K562 (cell line): ENCODE measurements at regions not wholly inside any gene's neighbourhood (a gene's known extent, or its start where the extent isn't known, plus 50 kb on each side); places are given as distances from the start of the nearest gene placed in this dataset.

Experiments used
- ATAC-seq: fragments of 200-7000 bp; cut with Tn5 transposase; 3 replicates; pipeline ENCODE4 v1.9.1; 2020; ENCODE audit warnings: moderate library complexity
- BruUV-seq: library from RNA; stranded (reverse); fragments of 400-500 nt; replicated peaks from 2 replicates; lab custom pipeline; 2021; lab: Mats Ljungman, UMichigan
- CTCF ChIA-PET: fragments of 300-600 bp; formaldehyde crosslinking; extraction: SDS; loops from one replicate; lab custom pipeline; 2021; ENCODE audit warnings: low intra/inter-chr PET ratio; lab: Yijun Ruan, JAX
- POLR2A ChIA-PET: fragments of 300-600, 350-650 bp; sonication (Branson Sonifier 250); formaldehyde crosslinking; extraction: SDS; loops from one replicate; lab custom pipeline; 2021; ENCODE audit warnings: antibody characterized with exemption, inconsistent platforms; lab: Yijun Ruan, JAX
- DNase-seq, 4 experiments: peaks; one replicate each; pipeline versions ENCODE4 v3.0.0 to v3.0.0-alpha.2; 2011 to 2018; ENCODE audit warnings: low spot score in 3 of 4, mixed read lengths in 3 of 4; ENCODE audit errors: extremely low read depth in 1 of 4
- FAIRE-seq: peaks from 2 replicates; lab custom pipeline; 2011; peaks lifted over from hg19 to GRCh38; lab: Jason Lieb, UNC
- H2AFZ ChIP-seq: 2 replicates; pipeline ENCODE4 v1.6.0; 2011; ENCODE audit warnings: low read depth, low read length, control low read depth, inconsistent platforms
- H3K27ac ChIP-seq: fragments of 200-600 bp; 3 replicates; pipeline ENCODE4 v1.8.0; 2011; ENCODE audit warnings: low read depth, mild to moderate bottlenecking, control low read depth, inconsistent platforms, low read length, moderate library complexity, mixed read lengths; ENCODE audit errors: extremely low read depth
- H3K27me3 ChIP-seq, 2 experiments: fragments of 300-600 bp in 1 of 2; 2 replicates in 1 of 2; 3 replicates in 1 of 2; pipeline versions ENCODE4 v1.6.0 to v1.8.0; 2011; ENCODE audit warnings: inconsistent platforms in 2 of 2, low read length in 2 of 2, mild to moderate bottlenecking in 1 of 2, mixed read lengths in 1 of 2, moderate library complexity in 1 of 2; ENCODE audit not compliant: control insufficient read depth in 2 of 2, insufficient read depth in 2 of 2
- H3K36me3 ChIP-seq: fragments of 300-600 bp; 3 replicates; pipeline ENCODE4 v1.8.0; 2011; ENCODE audit warnings: mild to moderate bottlenecking, low read length, inconsistent platforms; ENCODE audit not compliant: control insufficient read depth, insufficient read depth
- H3K4me1 ChIP-seq, 2 experiments: fragments of 200-600 bp in 1 of 2; replicated peaks in 1 of 2; 2 replicates in 1 of 2; 3 replicates in 1 of 2; pipeline versions ENCODE4 v1.5.1 to v1.8.0; 2011; ENCODE audit warnings: inconsistent platforms in 2 of 2, low read length in 2 of 2, mild to moderate bottlenecking in 1 of 2, mixed read lengths in 1 of 2, moderate library complexity in 1 of 2; ENCODE audit not compliant: control insufficient read depth in 2 of 2, insufficient read depth in 2 of 2
- H3K4me2 ChIP-seq: 2 replicates; pipeline ENCODE4 v1.6.1; 2011; ENCODE audit warnings: low read length, control low read depth, inconsistent platforms, mixed read lengths; ENCODE audit not compliant: insufficient read depth
- H3K4me3 ChIP-seq: fragments of 200-600 bp; sonication (generic), shearing (Covaris generic); 2 replicates; pipeline ENCODE4 v1.5.1; 2016; ENCODE audit warnings: control low read depth, inconsistent platforms
- H3K79me2 ChIP-seq: fragments of 200-600 bp; 3 replicates; pipeline ENCODE4 v1.8.0; 2011; ENCODE audit warnings: low read length, inconsistent platforms; ENCODE audit not compliant: control insufficient read depth, insufficient read depth
- H3K9ac ChIP-seq, 2 experiments: 2 replicates each; pipeline versions ENCODE4 v1.6.0 to v1.6.1; 2011; ENCODE audit warnings: low read depth in 2 of 2, low read length in 2 of 2, control low read depth in 1 of 2, inconsistent platforms in 1 of 2, mild to moderate bottlenecking in 1 of 2, mixed read lengths in 1 of 2; ENCODE audit not compliant: insufficient read depth in 1 of 2
- H3K9me1 ChIP-seq: one replicate; pipeline ENCODE4 v1.6.0; 2011; ENCODE audit warnings: inconsistent platforms, mild to moderate bottlenecking, low read length, moderate library complexity; ENCODE audit not compliant: control insufficient read depth, insufficient read depth
- H3K9me3 ChIP-seq: replicated peaks from 2 replicates; pipeline ENCODE4 v1.5.1; 2011; ENCODE audit warnings: low read depth, low read length, inconsistent platforms; ENCODE audit not compliant: control insufficient read depth, insufficient read depth
- H4K20me1 ChIP-seq: replicated peaks from 2 replicates; pipeline ENCODE4 v1.6.1; 2011; ENCODE audit warnings: low read length, inconsistent platforms, mixed read lengths; ENCODE audit not compliant: control insufficient read depth, insufficient read depth
- E4F1 ChIP-seq: fragments of 250-450 bp; sonication (Bioruptor Pico); IDR thresholded peaks from 2 replicates; pipeline ENCODE4 v1.5.0; 2021; ENCODE audit warnings: mild to moderate bottlenecking, borderline replicate concordance
- ETV5 ChIP-seq: sonication (generic); formaldehyde crosslinking; IDR thresholded peaks from 2 replicates; pipeline ENCODE4 v1.4.0; 2020; ENCODE audit warnings: low read depth, mild to moderate bottlenecking, missing genetic modification reagents
- PHF8 ChIP-seq: fragments of 200-600 bp; sonication (generic); IDR thresholded peaks from 2 replicates; pipeline ENCODE4 v1.6.1; 2012; ENCODE audit warnings: mixed run types, mild to moderate bottlenecking, inconsistent platforms, low read length, moderate library complexity, borderline replicate concordance
- PYGO2 ChIP-seq: fragments of 450-650 bp; IDR thresholded peaks from 2 replicates; pipeline ENCODE4 v1.6.1; 2016; ENCODE audit warnings: mild to moderate bottlenecking, missing genetic modification characterization, moderate library complexity, missing compliant biosample characterization
- THRAP3 ChIP-seq: fragments of 450-650 bp; IDR thresholded peaks from 2 replicates; pipeline ENCODE4 v1.6.1; 2016; ENCODE audit warnings: mild to moderate bottlenecking, inconsistent platforms, borderline replicate concordance
- XRCC5 ChIP-seq: fragments of 200-400 bp; formaldehyde crosslinking; IDR thresholded peaks from 2 replicates; pipeline ENCODE4 v1.6.1; 2017; ENCODE audit warnings: low read depth, mild to moderate bottlenecking, low read length
- ZHX1 ChIP-seq: fragments of 150-350 bp; conservative IDR thresholded peaks from 2 replicates; pipeline ENCODE4 v1.6.1; 2014; ENCODE audit warnings: low read length
- ZKSCAN1 ChIP-seq: fragments of 150-350 bp; IDR thresholded peaks from 2 replicates; pipeline ENCODE4 v1.6.1; 2016; ENCODE audit warnings: low read depth, low read length
- ZNF655 ChIP-seq: fragments of 250-450 bp; sonication (Bioruptor Pico); IDR thresholded peaks from 2 replicates; pipeline ENCODE4 v1.5.0; 2021
- WGBS: fragments of 100-300 bp; shearing (Covaris generic); methylation state at CpG from one replicate; pipeline ENCODE4 v1.1.6; 2016; ENCODE audit warnings: low coverage, mixed read lengths; ENCODE audit not compliant: insufficient coverage; ENCODE audit errors: missing lambda C conversion rate; 5-methylcytosine and 5-hydroxymethylcytosine counted together
- in situ Hi-C: fragments of 300-500 bp; cut with MboI; formaldehyde crosslinking; loops from 4 replicates; pipeline ENCODE4 v1.15.0; 2018; ENCODE audit warnings: inconsistent platforms, mixed read lengths
- intact Hi-C: fragments of 100-400 bp; cut with micrococcal nuclease; formaldehyde crosslinking; loops from 2 replicates; pipeline ENCODE4 v1.14.2; 2022

GRCh38 chr4:3702561-3703221 lies 63.5 kb upstream of the ADRA2C start:
- BruUV-seq = no TSS peak
- Histone ChIP-seq H3K36me3 (no peaks in the 10 kb centered on the region), H3K9ac (no peak overlapping the region), H3K9me3 (no peaks in the 10 kb centered on the region), H3K4me1 (no peaks in the 10 kb centered on the region; a peak in 1 of 5 replicates), H3K27me3 (peaks cover 0 to 60% of the 10 kb centered on the region in 2 experiments; a peak in 3 of 5 replicates), H3K79me2 (no peaks in the 10 kb centered on the region), H2AFZ (no peak overlapping the region), H3K4me2 (no peak overlapping the region), H4K20me1 (0 out of 2 replicates have a peak, but pooled peaks cover 6% of the 10 kb centered on the region), H3K27ac (no peak overlapping the region), H3K9me1 (no peaks in the 10 kb centered on the region), H3K4me3 (no peak overlapping the region)
- WGBS = 14% methylated on average over 25 of the region's 31 CpGs
- ATAC-seq (no peak), DNase-seq (no peak), FAIRE-seq (no peak)
- TF ChIP-seq THRAP3 (no peak), ZHX1 (no peak), ZNF655 (CRISPR knock-in tag) (no peak), XRCC5 (no peak), ETV5 (CRISPR knock-in tag) (no peak), E4F1 (CRISPR knock-in tag) (no peak), PYGO2 (no peak), PHF8 (no peak), ZKSCAN1 (no peak)
- CTCF ChIA-PET = no interaction called here
- in situ Hi-C loops = no loop called here
- POLR2A ChIA-PET = no interaction called here
- intact Hi-C loops = no loop called here
